HCT116 (cell line): ENCODE measurements at regions not wholly inside any gene's neighbourhood (a gene's known extent, or its start where the extent isn't known, plus 50 kb on each side); places are given as distances from the start of the nearest gene placed in this dataset.

Experiments used
- ATF3 ChIP-seq: IDR thresholded peaks from 2 replicates; pipeline ENCODE4 v1.6.1; 2012
- CTCF ChIP-seq, 3 experiments: fragments of 200-600 bp in 1 of 3; sonication (generic) in 1 of 3; IDR thresholded peaks in 2 of 3; conservative IDR thresholded peaks in 1 of 3; 2 replicates each; pipeline ENCODE4 v1.5.1; 2012 to 2017; ENCODE audit warnings: low read depth in 2 of 3, low read length in 2 of 3, antibody characterized with exemption in 1 of 3, borderline replicate concordance in 1 of 3, control low read depth in 1 of 3, mild to moderate bottlenecking in 1 of 3, mixed read lengths in 1 of 3, mixed run types in 1 of 3, moderate library complexity in 1 of 3; ENCODE audit not compliant: insufficient read depth in 1 of 3
- POLR2AphosphoS5 ChIP-seq: IDR thresholded peaks from 2 replicates; pipeline ENCODE4 v1.6.1; 2011; ENCODE audit warnings: mild to moderate bottlenecking, low read depth, low read length, moderate library complexity
- RAD21 ChIP-seq: IDR thresholded peaks from 2 replicates; pipeline ENCODE4 v1.6.1; 2012; ENCODE audit warnings: low read depth, mild to moderate bottlenecking
- YY1 ChIP-seq: IDR thresholded peaks from 2 replicates; pipeline ENCODE4 v1.6.1; 2011; ENCODE audit warnings: low read length, low read depth, moderate library complexity, mild to moderate bottlenecking; ENCODE audit not compliant: insufficient replicate concordance; ENCODE audit errors: extremely low read depth

GRCh38 chr12:131387281-131388163 lies 323.4 kb upstream of the SFSWAP start:
- TF ChIP-seq POLR2AphosphoS5 (no peak), CTCF (IDR thresholded peaks at IDR 0.05 in 2 of 3, conservative IDR thresholded peaks at IDR 0.05 in 1 of 3; ENCODE audit: borderline replicate concordance in 1 of 3, insufficient read depth in 1 of 3, low read depth in 2 of 3, low read length in 2 of 3) (no peak), RAD21 (no peak), ATF3 (no peak), YY1 (no peak)
